ENCODE measurements at regions not wholly inside any gene's neighbourhood (a gene's known extent, or its start where the extent isn't known, plus 50 kb on each side); places are given as distances from the start of the nearest gene placed in this dataset.
"Not testable (repeated sequence)": the region's sequence is repeated elsewhere in the genome, so short reads cannot be mapped to it uniquely, and the experiment has no call there.

GRCh38 chr9:86575825-86576525 lies 221.8 kb upstream of the TUT7 start:
- TF ChIP-seq Cebpa-rat (IDR thresholded peaks at IDR 0.05), result no peak
- Histone ChIP-seq H3K36me3 (no peaks in the 10 kb centered on the region; a peak in 1 of 22 replicates), H3K27ac (peak overlapping the region; percentile 70 to 92 (median 83)), H3K9ac (peak overlapping the region; percentile 65 to 77 (median 71); a peak in 21 of 22 replicates), H3K4me2 (peak overlapping the region; percentile 72 to 93 (median 84)), H3K9me3 (replicated peaks in 1 of 11) (peaks cover 12 to 54% (median 41%) of the 10 kb centered on the region in 11 experiments), H3K27me3 (no peaks in the 10 kb centered on the region), H3K4me3 (peak overlapping the region in 8 of 10 experiments; percentile 22 to 45 (median 34); a peak in 11 of 20 replicates), H3K4me1 (peaks cover 45 to 78% (median 72%) of the 10 kb centered on the region in 10 experiments), H4K20me1 (no peaks in the 10 kb centered on the region)

DNA sequence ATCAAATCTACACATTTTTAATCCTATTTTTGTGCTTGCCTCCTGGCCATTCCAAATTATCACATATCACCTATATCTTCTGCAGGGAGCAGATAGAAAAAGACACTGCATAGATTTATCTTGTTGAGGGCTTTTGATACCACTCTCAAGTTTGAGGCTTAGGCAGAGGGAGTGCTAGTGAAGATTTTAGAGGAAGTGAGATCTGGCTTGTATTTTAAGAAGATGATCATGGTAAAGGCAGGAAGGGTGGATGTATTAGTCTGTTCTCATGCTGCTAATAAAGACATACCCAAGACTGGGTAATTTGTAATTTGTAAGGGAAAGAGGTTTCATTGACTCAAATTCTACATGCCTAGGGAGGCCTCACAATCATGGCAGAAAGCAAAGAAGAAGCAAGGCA lies 220.9 kb upstream of the TUT7 start:
- Histone ChIP-seq H4K20me1 (no peaks in the 10 kb centered on the region), H3K36me3 (peaks cover 0 to 2% (median 0%) of the 10 kb centered on the region in 11 experiments; a peak in 1 of 22 replicates), H3K9ac (peak overlapping the region; percentile 65 to 77 (median 71); a peak in 20 of 22 replicates), H3K4me1 (peaks cover 38 to 69% (median 63%) of the 10 kb centered on the region in 10 experiments), H3K27ac (peak overlapping the region; percentile 70 to 92 (median 83)), H3K27me3 (no peaks in the 10 kb centered on the region), H3K9me3 (replicated peaks in 1 of 11) (peaks cover 18 to 52% (median 46%) of the 10 kb centered on the region in 11 experiments), H3K4me2 (peak overlapping the region; percentile 72 to 93 (median 84)), H3K4me3 (peak overlapping the region in 6 of 10 experiments; percentile 12 to 45 (median 36); a peak in 9 of 20 replicates)
- no peak for TF ChIP-seq Cebpa-rat (IDR thresholded peaks at IDR 0.05)

DNA sequence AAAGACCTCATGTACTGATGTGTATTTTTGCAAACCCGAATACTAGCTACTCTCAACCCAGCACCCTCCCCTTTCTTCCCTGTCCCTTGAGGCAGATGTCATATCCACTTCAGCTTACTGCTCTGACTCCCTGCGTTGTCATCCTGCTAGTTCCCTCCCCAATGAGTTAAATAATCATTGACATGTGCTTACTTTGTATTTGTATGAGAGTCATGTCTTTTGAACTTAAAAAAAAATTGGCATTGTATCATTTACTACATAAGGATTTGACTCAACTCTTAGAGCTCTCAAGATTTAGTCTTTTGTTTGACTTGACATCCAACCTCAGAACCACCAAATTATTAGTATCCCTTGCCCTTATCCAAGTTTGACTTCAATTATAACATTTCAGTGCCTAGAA lies 219.7 kb upstream of the TUT7 start:
- H3K4me3 ChIP-seq, result peak overlapping the region in 2 of 10 experiments; percentile 8 to 20; a peak in 2 of 20 replicates
- no peak for TF ChIP-seq Cebpa-rat (IDR thresholded peaks at IDR 0.05)
- H3K36me3 ChIP-seq, result peaks cover 0 to 5% (median 0%) of the 10 kb centered on the region in 11 experiments; a peak in 3 of 22 replicates
- H3K4me2 ChIP-seq, result peak overlapping the region in 6 of 11 experiments; percentile 1 to 93 (median 18); a peak in 6 of 22 replicates
- no peak overlapping the region for H3K9ac ChIP-seq
- peaks cover 30 to 64% (median 59%) of the 10 kb centered on the region in 11 experiments for H3K9me3 ChIP-seq (replicated peaks in 1 of 11)
- H3K4me1 ChIP-seq, result peaks cover 38 to 57% (median 51%) of the 10 kb centered on the region in 10 experiments
- H4K20me1 ChIP-seq, result no peaks in the 10 kb centered on the region
- H3K27ac ChIP-seq, result peak overlapping the region in 1 of 11 experiments; percentile 86; a peak in 1 of 22 replicates
- H3K27me3 ChIP-seq, result no peaks in the 10 kb centered on the region

DNA sequence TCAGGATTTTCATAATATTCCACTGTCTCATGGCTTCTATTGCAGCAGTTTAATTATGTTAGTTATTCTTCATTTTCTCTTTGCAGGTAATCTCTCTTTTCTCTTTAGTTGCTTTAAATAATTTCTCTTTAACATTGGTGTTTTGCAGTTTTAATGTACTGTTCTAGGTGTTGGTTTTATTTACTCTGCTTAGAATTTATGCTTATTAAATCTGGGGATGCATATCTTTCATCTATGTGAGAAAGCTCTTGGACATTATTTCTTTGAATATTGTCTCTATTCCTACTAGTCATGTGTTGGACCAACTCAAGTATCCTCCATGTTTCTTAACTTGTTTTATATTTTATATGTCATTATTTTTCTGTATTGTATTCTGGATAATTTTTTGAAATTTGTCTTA lies 218.7 kb upstream of the TUT7 start:
- no peak overlapping the region for H3K4me3 ChIP-seq
- no peak for TF ChIP-seq Cebpa-rat (IDR thresholded peaks at IDR 0.05)
- H3K4me1 ChIP-seq, result peaks cover 34 to 47% (median 42%) of the 10 kb centered on the region in 10 experiments
- no peak overlapping the region for H3K4me2 ChIP-seq
- no peaks in the 10 kb centered on the region for H4K20me1 ChIP-seq
- no peak overlapping the region for H3K27ac ChIP-seq
- H3K9me3 ChIP-seq (replicated peaks in 1 of 11), result peaks cover 40 to 74% (median 68%) of the 10 kb centered on the region in 11 experiments
- no peaks in the 10 kb centered on the region for H3K27me3 ChIP-seq
- peaks cover 0 to 5% (median 0%) of the 10 kb centered on the region in 11 experiments; a peak in 3 of 22 replicates for H3K36me3 ChIP-seq
- H3K9ac ChIP-seq, result no peak overlapping the region

GRCh38 chr9:86565603-86566002 lies 211.4 kb upstream of the TUT7 start:
- Histone ChIP-seq H3K4me3 (0 out of 20 replicates have a peak overlapping the region, but pooled peaks of 1 of the 10 experiments have one; percentile 11), H3K36me3 (peaks cover 0 to 10% (median 0%) of the 10 kb centered on the region in 11 experiments; a peak in 3 of 22 replicates)
- H3K9ac ChIP-seq, result not testable (repeated sequence)

DNA sequence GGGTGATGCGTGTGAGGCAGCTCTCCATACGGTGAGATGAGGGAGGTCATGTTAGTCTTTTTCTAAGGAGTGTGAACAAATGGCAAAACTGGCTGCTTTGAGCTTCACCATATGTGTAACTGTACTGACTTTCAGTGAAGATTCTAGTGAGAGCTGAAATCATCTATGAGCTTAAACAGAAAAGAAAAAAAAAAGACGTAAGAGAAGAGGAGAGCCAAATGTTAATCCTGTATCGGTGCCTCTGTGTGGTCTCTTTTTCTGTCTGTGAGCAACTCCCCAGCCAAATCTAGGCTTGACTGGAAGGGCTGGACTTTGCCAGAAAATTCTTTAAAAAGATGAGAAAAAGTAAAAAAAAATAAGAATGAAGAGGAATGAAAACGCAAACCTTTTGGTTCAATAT lies 209.7 kb upstream of the TUT7 start:
- no peak overlapping the region for H3K4me2 ChIP-seq
- no peaks in the 10 kb centered on the region for H4K20me1 ChIP-seq

More at GRCh38 chr9:86565603-86566002, 211.4 kb upstream of the TUT7 start:
- Histone ChIP-seq H3K27ac (peak overlapping the region in 3 of 11 experiments; percentile 5 to 47 (median 21); a peak in 4 of 22 replicates), H3K9me3 (replicated peaks in 1 of 11) (peaks cover 54 to 69% (median 61%) of the 10 kb centered on the region in 11 experiments)
- not testable (repeated sequence) for H4K20me1 ChIP-seq, H3K4me2 ChIP-seq, H3K27me3 ChIP-seq, H3K4me1 ChIP-seq

GRCh38 chr9:86563350-86563749 lies 209.1 kb upstream of the TUT7 start:
- H3K9me3 ChIP-seq (replicated peaks in 1 of 11), result peaks cover 46 to 63% (median 53%) of the 10 kb centered on the region in 11 experiments
- TF ChIP-seq Cebpa-rat (IDR thresholded peaks at IDR 0.05), result no peak
- peaks cover 0 to 6% (median 0%) of the 10 kb centered on the region in 11 experiments; a peak in 3 of 22 replicates for H3K36me3 ChIP-seq
- no peaks in the 10 kb centered on the region; a peak in 1 of 20 replicates for H3K4me1 ChIP-seq
- no peaks in the 10 kb centered on the region for H4K20me1 ChIP-seq
- H3K4me2 ChIP-seq, result no peak overlapping the region
- H3K27ac ChIP-seq, result no peak overlapping the region
- no peak overlapping the region for H3K9ac ChIP-seq
- H3K27me3 ChIP-seq, result no peaks in the 10 kb centered on the region
- no peak overlapping the region for H3K4me3 ChIP-seq

More for the DNA sequence above, 209.7 kb upstream of the TUT7 start:
- no peak overlapping the region for H3K9ac ChIP-seq
- peaks cover 0 to 6% (median 0%) of the 10 kb centered on the region in 11 experiments; a peak in 4 of 22 replicates for H3K36me3 ChIP-seq
- no peaks in the 10 kb centered on the region for H3K27me3 ChIP-seq
- H3K4me3 ChIP-seq, result no peak overlapping the region
- H3K9me3 ChIP-seq (replicated peaks in 1 of 11), result peaks cover 46 to 63% (median 54%) of the 10 kb centered on the region in 11 experiments
- no peak overlapping the region for H3K27ac ChIP-seq
- no peaks in the 10 kb centered on the region; a peak in 1 of 20 replicates for H3K4me1 ChIP-seq
- no peak for TF ChIP-seq Cebpa-rat (IDR thresholded peaks at IDR 0.05)

GRCh38 chr9:86562691-86563090 lies 208.5 kb upstream of the TUT7 start:
- H3K36me3 ChIP-seq, result peaks cover 0 to 6% (median 0%) of the 10 kb centered on the region in 11 experiments; a peak in 2 of 22 replicates
- H3K4me3 ChIP-seq, result no peak overlapping the region
- H4K20me1 ChIP-seq, result no peaks in the 10 kb centered on the region
- TF ChIP-seq Cebpa-rat (IDR thresholded peaks at IDR 0.05), result no peak
- peaks cover 0 to 3% (median 0%) of the 10 kb centered on the region in 10 experiments; a peak in 5 of 20 replicates for H3K4me1 ChIP-seq
- H3K9me3 ChIP-seq (replicated peaks in 1 of 11), result peaks cover 42 to 61% (median 47%) of the 10 kb centered on the region in 11 experiments
- no peak overlapping the region for H3K9ac ChIP-seq
- no peak overlapping the region for H3K4me2 ChIP-seq
- H3K27me3 ChIP-seq, result no peaks in the 10 kb centered on the region
- H3K27ac ChIP-seq, result no peak overlapping the region

- Histone ChIP-seq H3K9ac (no peak overlapping the region), H3K27ac (no peak overlapping the region), H3K36me3 (no peaks in the 10 kb centered on the region; a peak in 1 of 22 replicates), H3K27me3 (no peaks in the 10 kb centered on the region), H3K4me1 (peaks cover 10 to 15% (median 11%) of the 10 kb centered on the region in 10 experiments), H4K20me1 (no peaks in the 10 kb centered on the region), H3K9me3 (replicated peaks in 1 of 11) (peaks cover 13 to 23% (median 15%) of the 10 kb centered on the region in 11 experiments; a peak in 19 of 22 replicates), H3K4me2 (peak overlapping the region in 1 of 11 experiments; percentile 70; a peak in 2 of 22 replicates), H3K4me3 (no peak overlapping the region)
- no peak for TF ChIP-seq Cebpa-rat (IDR thresholded peaks at IDR 0.05)
Measured at GRCh38 chr9:86557918-86558317, 203.7 kb upstream of the TUT7 start.

All from BLaER1 treated with 17β-estradiol and CSF1 and Interleukin-3, amounts not matched to agents 10 nM and 100 nM (cell line).